HUES48 (cell line): ENCODE measurements at regions not wholly inside any gene's neighbourhood (a gene's known extent, or its start where the extent isn't known, plus 50 kb on each side); places are given as distances from the start of the nearest gene placed in this dataset.

Source experiments
- H3K27ac ChIP-seq: one replicate; pipeline ENCODE4 v1.7.0; 2013; ENCODE audit warnings: low read depth, low read length, inconsistent platforms
- H3K27me3 ChIP-seq: 2 replicates; pipeline ENCODE4 v1.6.1; 2013; ENCODE audit warnings: mild to moderate bottlenecking, low read length; ENCODE audit not compliant: control insufficient read depth, insufficient read depth
- H3K36me3 ChIP-seq: 2 replicates; pipeline ENCODE4 v1.6.1; 2013; ENCODE audit warnings: low read length; ENCODE audit not compliant: control insufficient read depth, insufficient read depth
- H3K4me1 ChIP-seq: 2 replicates; pipeline ENCODE4 v1.6.1; 2013; ENCODE audit warnings: mild to moderate bottlenecking, low read length; ENCODE audit not compliant: control insufficient read depth, insufficient read depth
- H3K4me3 ChIP-seq: 2 replicates; pipeline ENCODE4 v1.5.1; 2013; ENCODE audit warnings: mild to moderate bottlenecking, low read depth, low read length
- H3K9ac ChIP-seq: 2 replicates; pipeline ENCODE4 v1.6.1; 2013; ENCODE audit warnings: mild to moderate bottlenecking, low read depth, low read length, moderate library complexity
- H3K9me3 ChIP-seq: 2 replicates; pipeline ENCODE4 v1.6.1; 2013; ENCODE audit warnings: low read length; ENCODE audit not compliant: control insufficient read depth, insufficient read depth

DNA sequence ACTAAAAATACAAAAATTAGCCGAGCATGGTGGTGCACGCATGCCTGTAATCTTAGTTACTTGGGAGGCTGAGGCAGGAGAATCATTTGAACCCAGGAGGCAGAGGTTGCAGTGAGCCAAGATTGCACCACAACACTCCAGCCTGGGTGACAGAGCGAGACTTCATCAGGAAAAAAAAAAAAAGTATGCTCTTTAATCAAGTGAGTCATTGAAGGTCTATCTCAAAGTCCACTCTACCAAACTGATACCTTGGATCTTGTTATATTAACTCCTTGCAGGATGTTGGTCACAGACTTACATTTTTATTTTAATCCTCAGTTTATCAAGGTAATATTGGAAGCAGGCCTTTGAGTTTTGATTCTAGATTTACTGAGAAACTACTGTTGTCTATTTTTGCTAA is 348.7 kb downstream of the COL12A1 start:
- H3K36me3 ChIP-seq, result no peaks in the 10 kb centered on the region
- H3K9ac ChIP-seq, result no peak overlapping the region
- no peak overlapping the region for H3K27ac ChIP-seq

DNA sequence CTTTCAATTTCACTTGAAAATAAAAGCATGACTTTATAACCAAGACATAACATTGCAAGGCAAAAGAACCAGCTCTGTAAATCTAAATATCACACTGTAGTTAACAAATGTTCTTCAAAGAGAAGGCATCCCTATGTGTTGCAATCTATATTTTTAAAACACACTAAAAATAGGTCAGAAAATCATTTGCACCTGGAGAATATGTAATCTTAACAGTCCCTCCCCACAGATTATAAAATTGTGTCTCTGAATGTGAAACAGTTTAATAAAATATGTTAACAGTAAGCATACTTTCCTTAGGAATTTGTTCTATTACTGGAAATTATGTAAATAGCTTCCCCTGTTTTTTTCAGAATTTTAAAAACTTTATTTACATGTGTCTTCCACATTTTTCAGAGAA is 351.9 kb downstream of the COL12A1 start:
- H3K36me3 ChIP-seq, result no peaks in the 10 kb centered on the region
- no peaks in the 10 kb centered on the region for H3K27me3 ChIP-seq
- H3K4me3 ChIP-seq, result no peak overlapping the region
- no peaks in the 10 kb centered on the region for H3K9me3 ChIP-seq
- H3K27ac ChIP-seq, result no peak overlapping the region
- no peaks in the 10 kb centered on the region for H3K4me1 ChIP-seq
- H3K9ac ChIP-seq, result no peak overlapping the region

More for the DNA sequence above, 348.7 kb downstream of the COL12A1 start:
- H3K4me3 ChIP-seq, result no peak overlapping the region
- no peaks in the 10 kb centered on the region for H3K4me1 ChIP-seq
- no peaks in the 10 kb centered on the region for H3K27me3 ChIP-seq
- H3K9me3 ChIP-seq, result no peaks in the 10 kb centered on the region

DNA sequence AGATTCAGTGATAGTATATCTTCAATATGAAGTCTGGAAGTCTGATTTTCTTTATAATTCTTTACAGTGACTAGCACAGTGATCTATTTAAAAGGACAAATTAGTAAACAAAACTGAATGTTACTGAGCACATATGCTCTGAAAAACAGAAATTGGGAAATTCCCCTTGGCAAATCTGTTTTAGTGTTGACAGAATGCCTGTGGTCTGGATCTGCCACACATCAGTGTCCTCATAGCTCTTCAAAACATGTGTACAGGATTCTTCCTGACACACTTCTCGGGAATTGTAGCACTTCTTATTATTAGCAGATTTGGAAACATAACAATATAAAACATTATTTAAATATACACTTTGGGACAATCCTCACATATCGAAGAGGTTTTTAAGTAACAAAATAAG is 354.3 kb downstream of the COL12A1 start:
- Histone ChIP-seq H3K9ac (no peak overlapping the region), H3K4me1 (no peaks in the 10 kb centered on the region), H3K27ac (no peak overlapping the region), H3K4me3 (no peak overlapping the region), H3K36me3 (no peaks in the 10 kb centered on the region), H3K9me3 (no peaks in the 10 kb centered on the region), H3K27me3 (no peaks in the 10 kb centered on the region)

DNA sequence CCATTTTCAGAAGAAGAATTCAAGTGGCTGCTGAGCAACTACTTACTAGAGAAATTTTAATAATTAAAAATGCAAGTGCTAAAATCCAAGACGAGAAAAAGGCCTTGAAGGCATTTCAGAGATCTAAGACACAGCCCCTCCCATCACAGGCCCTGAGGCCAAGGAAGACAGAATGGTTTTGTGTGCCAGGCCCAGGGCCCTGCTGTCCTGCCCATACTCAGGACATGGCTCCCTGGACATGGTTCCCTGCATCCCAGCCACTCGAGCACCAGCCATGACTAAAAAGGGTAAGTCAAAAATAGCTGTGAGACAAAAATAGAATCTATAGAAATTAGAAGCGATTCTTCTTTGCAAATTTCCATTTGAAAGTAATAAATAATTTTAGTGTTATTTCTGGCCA is 364.9 kb downstream of the COL12A1 start:
- no peak overlapping the region for H3K27ac ChIP-seq
- no peaks in the 10 kb centered on the region for H3K27me3 ChIP-seq
- H3K9ac ChIP-seq, result no peak overlapping the region
- no peaks in the 10 kb centered on the region for H3K4me1 ChIP-seq
- no peaks in the 10 kb centered on the region for H3K36me3 ChIP-seq
- H3K4me3 ChIP-seq, result no peak overlapping the region
- peaks cover 6% of the 10 kb centered on the region for H3K9me3 ChIP-seq

DNA sequence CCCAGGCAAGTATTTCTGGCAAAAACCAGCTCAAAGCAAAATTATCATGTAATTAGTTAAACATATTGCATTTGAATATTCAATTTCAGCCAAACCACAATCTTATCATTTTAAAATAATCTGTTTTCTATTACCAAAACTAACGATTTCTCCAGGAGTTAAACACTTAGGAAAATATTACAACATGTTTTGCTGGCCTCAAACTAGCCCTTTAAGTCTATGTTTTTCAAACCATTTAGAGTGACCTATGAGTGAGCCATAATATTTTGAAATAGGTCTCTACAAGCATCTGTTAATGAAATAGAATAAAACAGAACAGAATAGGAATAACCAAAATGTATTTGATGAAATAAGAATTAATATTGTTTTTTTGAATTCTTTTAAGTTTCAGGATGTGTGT is 370.9 kb downstream of the COL12A1 start:
- no peaks in the 10 kb centered on the region for H3K27me3 ChIP-seq
- H3K27ac ChIP-seq, result no peak overlapping the region
- no peaks in the 10 kb centered on the region for H3K36me3 ChIP-seq
- no peaks in the 10 kb centered on the region; the same call in 1 of the 2 replicates for H3K9me3 ChIP-seq
- no peak overlapping the region for H3K4me3 ChIP-seq
- no peaks in the 10 kb centered on the region for H3K4me1 ChIP-seq
- H3K9ac ChIP-seq, result no peak overlapping the region

DNA sequence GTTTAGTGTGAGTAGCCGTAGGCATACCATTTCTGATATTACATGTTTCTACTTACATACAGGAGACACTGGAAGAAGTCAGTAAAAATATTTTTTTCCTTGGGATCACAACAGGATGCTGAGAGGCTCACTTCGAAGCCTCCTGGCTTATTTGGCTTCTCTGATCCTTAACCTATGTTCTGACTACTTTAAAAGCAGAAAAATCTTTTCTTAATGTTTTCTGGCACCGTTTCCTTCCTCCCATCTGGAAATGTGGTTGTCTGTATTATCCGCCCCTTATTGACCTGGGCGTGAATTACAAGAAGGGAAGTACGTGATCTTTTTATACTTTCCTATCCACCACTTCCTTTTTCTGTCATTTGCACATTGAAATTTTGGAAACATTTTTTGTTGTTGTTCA is 379.6 kb downstream of the COL12A1 start:
- no peak overlapping the region for H3K4me3 ChIP-seq
- H3K9ac ChIP-seq, result no peak overlapping the region
- no peaks in the 10 kb centered on the region for H3K36me3 ChIP-seq
- no peak overlapping the region for H3K27ac ChIP-seq
- H3K27me3 ChIP-seq, result no peaks in the 10 kb centered on the region
- no peaks in the 10 kb centered on the region; the same call in 1 of the 2 replicates for H3K9me3 ChIP-seq
- no peaks in the 10 kb centered on the region for H3K4me1 ChIP-seq

DNA sequence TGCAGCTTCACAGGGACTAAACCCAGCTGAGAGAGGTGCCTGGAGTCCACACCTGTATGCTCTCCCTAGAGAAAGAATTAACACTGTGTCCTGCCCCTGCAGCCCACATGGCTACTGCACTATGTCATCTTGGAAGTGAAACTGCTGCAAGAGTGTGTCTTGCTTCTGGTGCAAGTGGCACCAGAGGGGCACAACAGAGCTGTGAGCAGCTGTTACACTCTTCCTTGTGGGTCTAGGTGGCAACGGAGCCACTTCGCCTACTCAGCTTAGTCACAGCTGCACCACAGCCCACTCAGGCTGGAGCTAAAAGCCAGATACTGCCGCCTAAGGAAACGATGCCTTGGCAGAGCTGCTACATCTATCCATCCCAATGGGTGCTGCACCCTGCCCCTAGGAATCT is 391.4 kb downstream of the COL12A1 start:
- Histone ChIP-seq H3K36me3 (no peaks in the 10 kb centered on the region), H3K4me1 (no peaks in the 10 kb centered on the region), H3K9ac (no peak overlapping the region), H3K4me3 (no peak overlapping the region), H3K27ac (no peak overlapping the region), H3K9me3 (peaks cover 16% of the 10 kb centered on the region), H3K27me3 (no peaks in the 10 kb centered on the region)

DNA sequence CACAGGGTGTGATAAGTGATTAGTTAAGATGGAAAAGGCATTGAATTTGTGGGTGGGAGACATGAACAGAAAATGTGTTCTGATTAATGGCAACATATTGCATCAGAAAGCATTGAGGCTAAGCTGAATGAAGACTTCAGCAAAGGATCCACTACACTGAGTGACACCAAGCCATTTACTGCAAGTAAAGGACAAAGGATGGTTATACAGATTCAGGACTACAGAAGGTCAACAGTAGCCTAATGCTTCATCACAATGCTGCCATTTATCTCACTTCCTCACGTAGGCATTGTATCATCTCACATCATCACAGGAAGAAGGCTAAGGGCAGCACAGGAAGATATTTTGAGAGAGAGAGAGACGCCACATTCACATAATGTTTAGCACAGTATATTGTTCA is 398.2 kb downstream of the COL12A1 start:
- H3K27ac ChIP-seq, result no peak overlapping the region
- no peak overlapping the region for H3K4me3 ChIP-seq
- no peaks in the 10 kb centered on the region for H3K4me1 ChIP-seq
- no peaks in the 10 kb centered on the region for H3K9me3 ChIP-seq
- no peaks in the 10 kb centered on the region for H3K27me3 ChIP-seq
- H3K36me3 ChIP-seq, result no peaks in the 10 kb centered on the region
- H3K9ac ChIP-seq, result no peak overlapping the region

DNA sequence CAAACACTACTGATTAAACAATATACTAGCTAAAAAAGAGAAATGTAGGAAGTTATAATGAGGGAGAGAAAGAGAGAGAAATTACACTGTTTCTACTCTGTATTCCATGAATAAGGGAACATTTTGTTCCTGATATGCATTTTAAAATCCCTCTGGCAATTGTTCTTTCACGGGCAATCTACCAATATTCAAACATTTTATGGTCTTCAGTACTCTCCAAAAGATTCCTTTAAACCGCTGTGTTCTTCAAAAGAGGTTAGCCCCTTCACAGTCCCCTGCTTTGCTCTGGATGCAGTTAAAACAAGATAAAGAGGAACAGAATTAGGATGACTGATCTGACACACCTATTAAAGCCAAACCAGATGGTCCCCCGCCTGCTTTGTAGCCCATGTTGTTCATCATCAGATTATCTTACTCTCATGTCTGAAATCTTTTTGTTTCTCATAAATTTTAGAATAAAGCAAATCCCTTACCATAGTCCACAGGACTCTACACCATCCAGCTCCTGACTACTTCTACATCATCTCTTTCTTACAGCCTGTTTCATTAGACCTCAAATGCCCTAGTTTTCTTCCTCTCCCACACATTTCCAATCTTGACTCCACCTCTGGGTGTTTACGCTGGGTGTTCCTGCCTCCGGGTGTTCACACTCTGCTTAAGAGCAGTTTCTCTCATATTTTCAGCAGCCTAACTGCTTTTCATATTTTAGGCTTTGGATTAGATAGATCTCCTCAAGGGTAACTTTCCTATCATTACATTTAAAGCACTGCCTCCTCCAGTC is 399.7 kb downstream of the COL12A1 start:
- Histone ChIP-seq H3K9me3 (peaks cover 5% of the 10 kb centered on the region; the same call in 1 of the 2 replicates), H3K4me1 (no peaks in the 10 kb centered on the region), H3K27me3 (no peaks in the 10 kb centered on the region), H3K4me3 (no peak overlapping the region), H3K36me3 (no peaks in the 10 kb centered on the region), H3K9ac (no peak overlapping the region), H3K27ac (no peak overlapping the region)

DNA sequence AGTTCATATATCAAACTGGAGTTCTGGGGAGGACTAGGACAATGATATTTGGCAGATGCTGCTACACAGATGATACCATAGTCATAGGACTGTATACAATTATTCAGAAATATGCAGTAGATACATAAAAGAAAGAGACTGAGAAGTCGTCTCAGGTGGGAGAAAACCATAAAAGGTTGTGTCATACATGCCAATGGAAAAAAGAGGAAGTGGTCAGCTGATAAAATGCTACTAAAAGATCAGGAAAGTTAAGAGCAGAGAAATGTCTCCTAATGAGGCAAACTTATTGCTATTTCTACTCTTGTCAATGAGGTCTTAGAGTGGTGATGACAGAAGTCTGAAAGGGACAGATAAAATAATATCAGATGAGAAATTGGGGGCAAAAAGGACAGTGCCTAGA is 407.6 kb downstream of the COL12A1 start:
- Histone ChIP-seq H3K36me3 (no peaks in the 10 kb centered on the region), H3K27ac (no peak overlapping the region), H3K4me1 (peaks cover 5% of the 10 kb centered on the region; the same call in 1 of the 2 replicates), H3K27me3 (no peaks in the 10 kb centered on the region), H3K9ac (no peak overlapping the region), H3K4me3 (no peak overlapping the region), H3K9me3 (peaks cover 7% of the 10 kb centered on the region; the same call in 1 of the 2 replicates)

DNA sequence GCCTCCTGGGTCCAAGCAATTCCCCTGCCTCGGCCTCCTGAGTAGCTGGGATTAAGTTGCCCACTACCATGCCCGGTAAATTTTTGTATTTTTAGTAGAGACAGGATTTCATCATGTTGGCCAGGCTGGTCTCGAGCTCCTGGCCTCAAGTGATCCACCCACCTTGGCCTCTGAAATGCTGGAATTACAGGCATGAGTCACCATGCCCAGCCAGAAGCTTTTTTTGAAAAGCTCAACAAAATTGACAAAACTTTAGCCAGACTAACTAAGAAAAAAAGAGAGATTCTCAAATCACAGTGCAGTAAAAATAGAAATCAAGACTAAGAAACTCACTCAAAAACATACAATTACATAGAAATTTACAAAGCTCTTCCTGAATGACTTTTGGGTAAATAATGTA is 420.6 kb downstream of the COL12A1 start:
- Histone ChIP-seq H3K4me3 (no peak overlapping the region), H3K27me3 (no peaks in the 10 kb centered on the region), H3K27ac (no peak overlapping the region), H3K36me3 (no peaks in the 10 kb centered on the region), H3K4me1 (no peaks in the 10 kb centered on the region), H3K9ac (no peak overlapping the region), H3K9me3 (no peaks in the 10 kb centered on the region)
